NCI-H1417 treated with DMSO at 0.1 percent for 48 hours (cell line): ENCODE measurements at regions not wholly inside any gene's neighbourhood (a gene's known extent, or its start where the extent isn't known, plus 50 kb on each side); places are given as distances from the start of the nearest gene placed in this dataset.

Source experiments
- DNase-seq: peaks from one replicate; lab custom pipeline; 2025; lab: John Stamatoyannopoulos, UW

- no peak for DNase-seq
Observed at GRCh38 chr10:28962768-28963167, 285.4 kb downstream of the BAMBI start.

- DNase-seq = no peak
Observed at GRCh38 chr10:28963539-28964221, 286.4 kb downstream of the BAMBI start.

- no peak for DNase-seq
Observed at GRCh38 chr10:28965937-28966336, 288.6 kb downstream of the BAMBI start.

- no peak for DNase-seq
Observed at GRCh38 chr10:28967031-28967430, 289.7 kb downstream of the BAMBI start.

- DNase-seq = no peak
Observed at GRCh38 chr10:28969413-28969812, 292.1 kb downstream of the BAMBI start.

GRCh38 chr10:28970231-28970630 is 292.9 kb downstream of the BAMBI start:
- DNase-seq = no peak

GRCh38 chr10:28971255-28971654 is 293.9 kb downstream of the BAMBI start:
- no peak for DNase-seq

- no peak for DNase-seq
Observed at GRCh38 chr10:28971764-28972163, 294.4 kb downstream of the BAMBI start.

- no peak for DNase-seq
Observed at GRCh38 chr10:28973309-28973972, 296.1 kb downstream of the BAMBI start.

GRCh38 chr10:28975891-28976531 is 298.7 kb downstream of the BAMBI start:
- no peak for DNase-seq

- DNase-seq = no peak
Observed at GRCh38 chr10:28977518-28977917, 300.2 kb downstream of the BAMBI start.

GRCh38 chr10:28980264-28980663 is 302.9 kb downstream of the BAMBI start:
- no peak for DNase-seq

GRCh38 chr10:28981007-28981406 is 303.7 kb downstream of the BAMBI start:
- DNase-seq = no peak

GRCh38 chr10:28982974-28983373 is 305.7 kb downstream of the BAMBI start:
- DNase-seq = no peak

GRCh38 chr10:28983799-28984198 is 305.1 kb upstream of the LYZL1 start:
- DNase-seq = no peak

GRCh38 chr10:28984431-28984830 is 304.4 kb upstream of the LYZL1 start:
- DNase-seq = no peak

GRCh38 chr10:28985137-28985885 is 303.6 kb upstream of the LYZL1 start:
- DNase-seq = no peak

- DNase-seq = no peak
Observed at GRCh38 chr10:28986117-28986792, 302.6 kb upstream of the LYZL1 start.

GRCh38 chr10:28986856-28987255 is 302.0 kb upstream of the LYZL1 start:
- no peak for DNase-seq

GRCh38 chr10:28987555-28988320 is 301.1 kb upstream of the LYZL1 start:
- DNase-seq = no peak

GRCh38 chr10:28988980-28989379 is 299.9 kb upstream of the LYZL1 start:
- no peak for DNase-seq
